GM21360 (cell line): ENCODE measurements at regions not wholly inside any gene's neighbourhood (a gene's known extent, or its start where the extent isn't known, plus 50 kb on each side); places are given as distances from the start of the nearest gene placed in this dataset.
"Not testable (repeated sequence)": the region's sequence is repeated elsewhere in the genome, so short reads cannot be mapped to it uniquely, and the experiment has no call there.

ENCODE experiments used
- ATAC-seq: cut with Tn5 transposase; IDR thresholded peaks from one replicate; pipeline ENCODE4 v1.9.1; 2021; ENCODE audit warnings: mild to moderate bottlenecking, moderate library complexity; ENCODE audit not compliant: unreplicated experiment

DNA sequence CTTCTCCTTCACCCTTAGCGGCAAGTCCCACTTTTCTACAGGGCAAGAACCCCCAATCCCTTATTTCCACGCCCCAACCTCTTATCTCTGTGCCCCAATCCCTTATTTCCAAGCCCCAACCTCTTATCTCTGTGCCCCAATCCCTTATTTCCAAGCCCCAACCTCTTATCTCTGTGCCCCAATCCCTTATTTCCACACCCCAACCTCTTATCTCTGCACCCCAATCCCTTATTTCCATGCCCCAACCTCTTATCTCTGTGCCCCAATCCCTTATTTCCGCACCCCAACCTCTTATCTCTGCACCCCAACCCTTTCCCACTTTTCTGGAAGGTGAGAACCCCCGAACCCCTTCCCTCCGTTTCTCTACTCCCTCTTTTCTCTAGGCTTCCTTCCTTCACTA, 116.1 kb upstream of the GJE1 start:
- ATAC-seq = not testable (repeated sequence)

DNA sequence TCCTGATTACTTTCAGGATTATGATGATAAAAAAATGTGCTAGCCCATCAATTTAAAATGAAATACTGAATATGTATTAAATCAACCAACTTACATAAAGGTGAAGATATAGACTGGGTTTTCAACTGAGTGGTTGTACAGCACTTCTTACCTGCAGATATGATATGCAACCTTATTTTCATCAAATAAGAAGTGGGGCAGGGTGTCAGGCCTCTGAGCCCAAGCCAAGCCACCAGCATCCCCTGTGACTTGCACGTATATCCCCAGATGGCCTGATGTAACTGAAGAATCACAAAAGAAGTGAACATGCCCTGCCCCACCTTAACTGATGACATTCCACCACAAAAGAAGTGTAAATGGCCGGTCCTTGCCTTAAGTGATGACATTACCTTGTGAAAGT, 117.3 kb upstream of the GJE1 start:
- not testable (repeated sequence) for ATAC-seq

DNA sequence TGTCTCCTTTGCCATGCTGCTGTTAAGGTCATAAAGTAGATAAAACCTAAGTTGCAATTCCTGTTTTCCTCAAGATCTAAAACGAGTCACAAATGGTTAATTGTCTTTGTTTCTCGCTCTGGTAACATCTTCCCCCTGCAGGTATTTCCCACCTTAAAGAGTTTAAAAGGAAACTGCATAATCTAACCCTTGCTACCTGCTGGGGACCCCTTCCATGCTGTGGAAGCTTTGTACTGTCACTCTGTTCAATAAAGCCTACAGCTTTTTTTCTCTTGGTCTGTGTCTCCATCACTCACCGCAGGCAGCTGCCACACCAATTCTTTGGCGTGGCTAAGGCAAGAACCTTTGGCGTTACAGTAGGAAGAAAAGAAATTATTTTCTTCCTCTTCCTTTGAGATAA, 117.7 kb upstream of the GJE1 start:
- no peak for ATAC-seq

DNA sequence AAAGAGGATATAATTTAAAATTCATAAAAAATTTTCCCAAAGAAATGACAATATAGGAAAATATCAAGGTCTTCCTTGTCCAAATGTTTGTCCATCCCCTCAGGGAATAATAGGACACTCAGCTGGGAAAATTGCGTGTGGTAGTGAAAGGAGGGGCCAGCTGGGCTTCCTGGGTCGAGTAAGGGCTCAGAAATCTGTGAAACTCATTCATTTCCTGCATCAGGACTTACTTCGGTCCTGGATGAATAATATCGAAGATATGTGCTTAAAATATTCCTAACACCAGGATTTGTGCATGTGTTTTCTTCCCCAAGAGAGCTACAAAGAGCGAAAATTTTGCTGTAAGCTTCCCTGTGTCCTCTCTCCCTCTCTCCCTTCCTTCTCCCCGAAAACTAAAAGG, 118.2 kb upstream of the GJE1 start:
- ATAC-seq = no peak

DNA sequence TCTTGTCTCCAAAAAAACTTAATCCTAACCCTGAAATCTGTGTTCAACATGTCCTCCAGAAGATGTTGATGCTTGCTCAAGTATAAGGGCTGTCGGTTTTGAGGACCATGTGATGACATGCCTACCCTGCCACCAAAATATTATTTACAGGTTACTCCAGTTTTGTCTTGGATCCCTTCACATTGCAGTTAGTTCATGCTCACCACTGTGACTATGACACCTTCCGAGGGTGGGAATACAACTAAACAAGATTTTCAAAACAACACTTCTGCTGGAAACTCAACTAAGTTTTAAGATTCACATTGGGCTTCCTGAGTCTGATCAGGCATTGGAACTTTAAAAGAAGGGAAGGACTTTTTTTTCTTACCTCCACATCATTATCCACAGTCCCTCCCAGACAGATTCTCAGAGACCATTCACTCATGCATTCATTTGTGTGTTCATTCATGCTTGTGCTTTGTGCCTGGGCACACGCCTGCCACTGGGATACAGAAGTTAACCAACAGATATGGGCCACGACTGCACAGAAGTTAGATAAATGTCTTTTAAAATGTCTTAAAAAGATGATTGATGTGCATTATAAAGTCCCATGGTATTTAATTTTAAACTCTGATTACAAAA, 118.7 kb upstream of the GJE1 start:
- ATAC-seq = no peak

DNA sequence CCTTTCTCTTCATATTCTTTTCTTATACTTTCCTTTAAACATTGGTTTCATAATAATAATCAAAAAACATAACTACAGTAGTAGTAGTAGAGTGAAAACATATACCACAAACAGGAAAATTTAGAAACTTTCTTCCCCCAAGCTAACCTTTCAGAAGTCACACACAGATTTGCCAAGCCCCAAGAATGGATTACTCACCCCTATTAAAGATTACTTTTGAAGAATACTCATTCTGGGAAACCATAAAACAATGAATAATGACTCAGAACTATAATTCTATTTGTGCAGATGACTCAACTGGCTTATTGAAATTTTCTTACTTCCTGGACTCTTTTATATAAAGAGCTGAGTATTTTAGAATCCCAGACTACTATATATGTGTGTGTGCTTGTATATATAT, 119.4 kb upstream of the GJE1 start:
- ATAC-seq = peak; percentile 83

DNA sequence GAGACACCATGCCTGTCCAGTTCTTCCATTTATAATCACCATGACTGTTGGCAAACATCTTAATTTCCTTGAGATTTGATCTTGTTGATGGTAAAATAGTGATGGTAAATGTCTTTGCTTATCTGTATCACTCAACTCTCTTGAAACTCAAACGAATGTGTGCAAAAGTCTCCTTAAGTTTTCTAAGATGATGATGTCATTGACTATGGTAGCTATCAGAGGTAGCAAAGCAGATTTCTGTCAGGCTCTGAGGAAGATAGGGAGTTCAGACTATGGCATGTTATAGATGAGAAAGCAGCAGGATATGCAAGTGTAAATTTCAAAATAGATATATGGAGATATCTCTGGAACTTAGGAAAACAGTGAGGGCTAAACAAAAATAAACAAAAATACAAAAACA, 121.0 kb upstream of the GJE1 start:
- no peak for ATAC-seq

DNA sequence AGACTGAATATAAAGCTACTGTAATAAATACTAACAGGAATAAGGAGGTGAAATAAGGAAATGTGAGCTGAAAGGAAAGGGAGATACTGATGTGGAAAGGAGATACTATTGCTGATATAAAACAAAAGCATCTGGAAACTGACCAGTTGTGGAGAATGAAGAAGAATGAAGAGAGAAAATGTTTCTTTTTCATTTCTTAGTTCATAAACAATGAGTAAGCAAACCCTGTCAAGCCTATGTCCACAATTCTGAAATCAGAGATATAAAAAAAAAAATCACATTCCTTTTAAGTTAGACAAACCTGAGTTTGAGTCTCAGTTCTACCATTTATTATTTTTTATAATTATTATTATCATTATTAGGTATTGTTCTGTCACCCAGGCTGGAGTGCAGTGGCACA, 121.6 kb upstream of the GJE1 start:
- ATAC-seq = no peak

DNA sequence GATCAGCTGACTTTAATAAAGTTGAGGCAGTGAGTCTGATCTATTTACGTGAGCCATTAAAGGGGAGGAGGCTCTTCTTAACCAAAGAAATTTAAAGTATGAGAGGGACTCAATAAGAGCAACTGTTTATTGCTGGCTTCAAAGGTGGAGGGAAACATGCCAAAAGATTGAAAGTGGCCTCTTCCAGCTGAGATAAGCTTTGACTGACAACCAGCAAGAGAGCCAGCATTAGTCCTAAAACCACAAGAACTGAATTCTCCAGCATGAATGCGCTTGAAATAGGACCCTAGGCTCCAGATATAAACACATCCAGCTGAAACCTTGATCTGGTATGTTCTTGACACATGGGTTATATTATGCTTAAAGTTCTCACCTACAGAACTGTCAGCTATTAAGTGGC, 123.1 kb upstream of the GJE1 start:
- ATAC-seq = no peak

DNA sequence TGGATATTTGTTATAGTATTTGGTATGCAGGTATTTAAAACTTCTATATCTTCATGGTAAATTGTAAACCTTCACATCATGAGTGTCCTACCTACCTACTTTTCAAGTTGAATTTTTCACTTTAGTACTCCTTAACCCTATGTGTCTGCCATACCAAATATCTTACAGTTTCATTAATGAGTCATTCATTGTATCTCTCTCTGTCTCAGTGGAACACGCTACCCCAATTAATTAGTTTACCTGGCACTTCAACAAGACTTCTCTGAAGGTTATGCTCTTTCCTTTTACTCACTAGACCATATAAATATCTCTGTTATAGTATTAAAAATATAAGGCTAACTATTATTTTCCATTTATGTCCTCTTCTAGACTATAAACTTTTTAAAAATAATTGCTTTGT, 123.9 kb upstream of the GJE1 start:
- ATAC-seq = no peak

DNA sequence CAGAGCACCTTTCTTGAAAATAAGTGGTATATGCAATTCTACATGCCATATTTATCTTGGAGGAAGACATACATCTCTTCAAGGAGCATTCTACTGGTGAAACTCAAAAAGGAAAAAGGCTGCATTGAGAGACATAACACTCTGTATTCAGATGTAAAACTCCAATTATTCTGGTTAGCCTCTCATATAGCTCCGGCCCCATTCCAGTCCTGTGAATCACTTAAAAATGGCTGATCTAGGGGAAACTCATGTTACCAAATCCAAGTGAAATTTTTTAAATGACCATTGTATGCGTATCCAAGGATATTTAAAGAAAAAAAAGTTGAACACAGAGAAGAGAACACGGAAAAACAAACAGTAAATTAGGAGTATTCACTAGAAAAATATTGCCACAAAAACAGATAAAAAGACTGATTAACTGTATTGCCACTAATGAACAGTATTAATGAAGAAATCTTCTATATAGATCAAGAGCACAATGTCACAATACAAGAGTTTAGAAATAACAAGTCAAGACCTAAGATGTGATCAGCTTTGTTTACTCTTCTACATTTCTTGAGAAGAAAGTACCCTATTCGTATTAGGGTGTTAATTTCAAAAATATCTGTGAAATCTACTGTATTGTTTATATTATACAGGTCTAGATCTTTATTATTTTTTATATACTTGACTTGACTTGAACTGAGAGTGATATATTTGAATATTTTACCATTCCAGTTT, 124.5 kb upstream of the GJE1 start:
- ATAC-seq = no peak

DNA sequence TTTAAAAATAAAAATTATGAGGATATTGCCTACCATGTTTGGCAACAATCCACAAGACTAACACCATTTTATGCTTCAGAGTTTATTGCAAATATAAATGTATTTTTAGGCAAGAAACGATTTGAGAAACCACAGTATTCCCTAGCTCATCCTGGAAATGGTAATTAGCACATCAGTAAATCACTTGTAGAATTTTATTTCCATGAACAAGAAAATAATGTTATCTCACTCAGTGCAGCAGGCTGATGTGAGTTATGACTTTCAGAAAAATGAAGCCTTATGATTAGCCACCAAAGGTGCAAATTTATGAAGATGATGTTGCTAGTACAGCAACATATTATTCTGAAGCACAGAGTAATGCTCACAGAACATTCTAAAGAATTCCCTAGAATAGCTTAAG, 127.7 kb upstream of the GJE1 start:
- ATAC-seq = no peak

DNA sequence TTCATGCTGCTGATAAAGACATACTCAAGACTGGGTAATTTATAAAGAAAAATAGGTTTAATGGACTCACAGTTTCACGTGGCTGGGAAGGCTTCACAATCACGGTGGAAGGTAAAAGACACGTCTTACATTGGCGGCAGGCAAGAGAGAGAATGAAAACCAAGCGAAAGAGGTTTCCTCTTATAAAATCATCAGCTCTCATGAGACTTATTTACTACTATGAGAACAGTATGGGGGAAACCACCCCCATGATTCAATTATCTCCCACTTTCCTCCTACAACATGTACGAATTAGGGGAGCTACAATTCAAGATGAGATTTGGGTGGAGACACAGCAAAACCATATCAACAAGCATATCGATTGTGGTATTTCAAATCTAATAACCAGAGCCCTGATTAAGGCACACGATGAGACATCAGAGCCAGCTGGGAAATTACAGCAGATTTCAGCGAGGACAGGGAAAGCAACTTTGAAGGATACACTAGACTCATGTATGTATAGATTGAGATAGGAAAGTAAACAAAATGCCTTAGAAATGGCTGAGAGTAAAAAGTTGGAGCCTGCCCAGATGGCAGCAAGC, 129.8 kb upstream of the GJE1 start:
- no peak for ATAC-seq

DNA sequence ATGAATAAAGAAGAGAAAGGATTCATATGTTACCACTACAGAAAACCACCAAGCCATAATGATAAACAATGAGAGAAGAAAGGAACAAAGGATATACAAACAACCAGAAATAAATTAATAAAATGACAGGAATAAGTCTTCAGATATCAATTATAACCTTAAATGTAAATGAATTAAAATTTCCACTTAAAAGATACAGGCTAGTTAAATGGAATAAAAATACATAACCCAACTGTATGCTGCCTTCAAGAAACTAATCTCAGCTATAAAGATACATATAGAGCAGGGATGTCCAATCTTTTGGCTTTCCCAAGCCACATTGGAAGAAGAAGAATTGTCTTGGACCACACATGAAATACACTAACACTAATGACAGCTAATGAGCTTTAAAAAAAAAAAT, 135.9 kb upstream of the GJE1 start:
- ATAC-seq = no peak

DNA sequence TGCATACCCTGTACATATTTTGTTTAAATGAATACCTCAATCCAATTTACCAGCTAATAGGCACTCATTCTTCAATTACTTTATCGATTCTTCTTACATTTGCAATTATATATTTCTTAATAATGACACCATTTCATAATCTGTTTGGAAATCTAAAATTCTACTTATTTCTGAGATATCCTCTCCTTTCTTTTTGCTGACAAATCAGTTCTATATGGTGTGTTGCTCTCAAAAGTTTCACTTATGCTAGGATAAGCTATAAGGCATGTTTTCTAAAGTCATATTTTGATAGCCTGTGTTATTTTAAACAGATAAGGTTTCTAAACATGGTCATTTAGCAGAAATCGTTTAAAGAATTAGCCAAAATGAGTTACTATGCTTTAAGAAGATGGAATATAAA, 140.6 kb upstream of the GJE1 start:
- ATAC-seq = no peak

DNA sequence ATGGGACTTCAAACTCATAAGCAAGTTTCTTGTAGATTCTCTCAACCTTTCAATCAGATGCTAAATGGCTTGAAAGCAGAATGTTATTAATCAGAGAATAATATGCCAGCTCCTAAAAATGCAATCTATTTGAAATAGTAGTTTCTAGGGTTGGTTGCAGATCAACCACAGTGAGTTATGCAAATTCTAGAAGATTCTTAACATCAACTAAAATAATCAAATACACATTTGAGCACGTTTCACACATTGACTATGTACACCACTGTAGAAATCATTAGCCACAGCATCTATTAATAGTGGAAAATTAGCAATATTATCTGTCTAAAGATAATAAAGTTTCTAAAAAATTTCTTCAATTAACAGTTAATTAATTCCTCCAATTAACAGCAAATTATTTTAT, 141.9 kb upstream of the GJE1 start:
- ATAC-seq = no peak

DNA sequence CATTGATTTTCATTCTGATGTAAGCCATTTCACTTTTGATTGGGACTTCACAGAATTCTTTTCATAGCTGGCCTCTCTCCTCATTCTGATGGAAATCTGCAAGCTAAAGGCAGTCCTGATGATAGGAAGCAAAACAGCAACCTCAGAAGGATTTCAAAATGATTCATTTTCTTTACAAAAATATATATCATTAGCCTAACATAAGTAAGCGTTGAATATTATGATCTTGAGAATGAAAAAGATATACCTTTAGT, 143.1 kb upstream of the GJE1 start:
- ATAC-seq = no peak

DNA sequence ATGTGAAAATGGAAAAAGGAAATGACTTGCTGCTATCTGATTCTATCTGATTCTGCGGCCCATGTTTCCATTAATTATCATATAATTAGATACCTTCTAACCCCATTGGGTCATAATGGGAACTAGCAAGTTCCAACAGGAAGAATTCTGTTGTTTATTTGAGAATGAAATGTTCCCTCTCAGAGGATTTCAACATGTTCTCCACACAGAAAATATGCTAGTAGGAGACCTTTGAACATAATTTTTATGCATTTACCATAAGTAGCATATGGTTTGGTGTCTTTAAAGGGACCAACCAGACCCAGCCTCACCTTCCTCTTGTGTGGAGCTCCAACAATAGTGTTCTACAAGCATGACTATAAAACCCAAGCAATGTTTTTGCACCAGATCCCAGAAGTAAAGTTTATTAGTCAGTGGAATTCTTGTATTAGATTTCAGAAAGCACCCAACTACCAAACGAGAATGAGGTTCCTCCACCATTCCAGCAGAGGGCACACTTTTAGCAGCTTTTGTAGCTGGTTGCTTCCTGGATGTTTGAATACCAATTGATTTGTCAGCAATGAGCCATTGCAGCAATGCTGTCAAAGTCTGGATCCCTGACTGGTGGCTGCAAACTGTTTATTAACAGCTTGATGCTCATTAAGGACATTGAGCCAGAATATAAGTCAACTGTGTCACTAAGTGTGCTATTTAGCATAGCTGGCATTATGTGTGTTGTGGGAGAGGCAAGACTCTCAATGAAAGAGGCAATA, 143.6 kb upstream of the GJE1 start:
- ATAC-seq = peak; percentile 87

DNA sequence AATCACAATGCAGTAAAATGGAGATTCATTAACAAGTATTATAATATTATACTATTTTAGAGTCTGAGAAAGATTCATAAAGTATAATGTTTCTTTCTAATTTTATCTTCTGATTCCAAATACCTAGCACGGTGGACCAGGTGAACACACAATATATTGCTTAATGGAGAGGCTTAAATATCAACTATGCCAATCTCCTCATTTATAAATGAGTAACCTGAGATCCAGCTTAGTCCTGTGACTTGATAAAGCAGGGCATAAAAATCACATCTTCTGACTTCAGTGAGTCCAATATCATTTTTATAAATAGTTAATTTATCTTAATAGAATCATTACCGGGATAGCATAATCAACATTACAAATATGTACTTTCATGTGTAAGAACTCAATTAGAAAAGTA, 144.4 kb upstream of the GJE1 start:
- ATAC-seq = no peak

DNA sequence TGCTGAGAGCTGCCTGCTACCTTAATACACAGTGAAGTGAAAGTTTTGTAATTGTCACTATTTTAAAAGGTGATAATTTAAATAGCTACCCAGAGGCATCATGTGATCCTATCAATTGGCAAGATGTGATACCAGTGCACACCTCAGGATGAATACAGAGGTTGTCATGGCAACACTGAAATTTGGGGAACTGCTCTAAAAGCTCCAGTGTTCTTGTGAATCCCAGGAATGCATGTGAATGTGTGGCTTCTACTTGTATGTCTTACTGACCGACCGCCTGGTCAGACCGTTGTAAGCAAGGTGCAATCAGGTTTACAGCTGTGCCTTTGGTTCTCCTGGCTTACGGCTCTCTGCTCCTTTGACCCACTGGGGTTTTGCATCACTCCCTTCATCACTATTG, 146.3 kb upstream of the GJE1 start:
- ATAC-seq = no peak

DNA sequence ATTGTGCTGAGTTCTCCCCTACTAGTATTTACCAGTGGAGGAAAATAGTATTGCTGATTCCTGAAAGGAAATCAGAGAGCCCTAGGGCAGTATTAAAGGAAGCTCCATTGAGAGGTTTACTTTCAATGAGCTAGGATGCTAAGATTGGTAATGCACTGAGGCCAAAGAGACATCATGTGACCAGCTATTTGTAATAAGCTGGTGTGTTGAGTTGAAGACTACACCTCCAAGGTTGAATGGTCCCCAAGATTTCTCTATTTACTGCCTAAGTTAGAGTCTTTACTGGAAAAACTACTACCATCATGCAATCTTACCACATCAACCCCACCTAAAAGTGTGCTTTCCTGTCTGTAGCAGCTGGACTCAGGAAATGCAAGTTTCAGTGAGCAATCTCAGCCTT, 151.5 kb upstream of the GJE1 start:
- ATAC-seq = no peak

DNA sequence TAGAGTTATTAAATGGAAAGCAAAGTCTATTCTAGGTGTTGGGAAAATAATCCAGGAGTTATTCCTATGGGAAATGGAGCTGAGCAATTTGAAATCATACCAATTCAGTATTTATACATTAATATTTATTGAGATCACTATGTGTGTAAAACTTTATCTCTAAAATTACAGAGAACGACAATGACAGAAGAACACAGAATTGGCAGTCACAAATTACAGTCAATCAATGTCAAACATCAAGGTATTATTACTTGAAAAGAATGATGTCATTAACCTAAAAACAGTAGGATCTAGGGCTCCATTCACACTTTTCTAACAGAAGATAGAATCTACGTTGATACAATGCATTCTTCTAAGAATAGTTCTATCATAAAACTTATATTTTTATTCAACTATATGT, 154.9 kb upstream of the GJE1 start:
- no peak for ATAC-seq
